HG02798 (cell line): ENCODE measurements at regions not wholly inside any gene's neighbourhood (a gene's known extent, or its start where the extent isn't known, plus 50 kb on each side); places are given as distances from the start of the nearest gene placed in this dataset.

Source experiments
- ATAC-seq: cut with Tn5 transposase; IDR thresholded peaks from one replicate; pipeline ENCODE4 v1.9.1; 2021; ENCODE audit warnings: mild to moderate bottlenecking; ENCODE audit not compliant: unreplicated experiment, poor library complexity

DNA sequence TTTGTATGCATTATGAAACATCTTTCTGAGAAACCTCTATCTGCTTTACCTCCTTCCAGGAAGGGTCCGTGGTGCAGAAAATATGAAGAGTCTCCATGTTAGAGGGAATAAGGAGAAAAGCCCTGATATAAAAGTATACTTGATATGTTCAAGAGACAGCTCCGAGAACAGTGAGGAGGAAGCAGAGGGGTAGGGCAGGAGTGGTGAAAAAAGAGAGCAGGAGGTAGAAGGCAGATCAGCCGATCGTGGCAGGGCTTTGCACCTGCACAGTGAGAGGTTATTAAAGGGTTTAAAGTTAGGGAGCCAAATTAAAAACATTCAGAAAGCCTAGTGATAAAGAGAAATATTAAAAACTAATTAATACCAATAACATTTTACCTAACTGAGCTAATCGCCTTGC is 419.7 kb downstream of the FAT4 start:
- no peak for ATAC-seq

DNA sequence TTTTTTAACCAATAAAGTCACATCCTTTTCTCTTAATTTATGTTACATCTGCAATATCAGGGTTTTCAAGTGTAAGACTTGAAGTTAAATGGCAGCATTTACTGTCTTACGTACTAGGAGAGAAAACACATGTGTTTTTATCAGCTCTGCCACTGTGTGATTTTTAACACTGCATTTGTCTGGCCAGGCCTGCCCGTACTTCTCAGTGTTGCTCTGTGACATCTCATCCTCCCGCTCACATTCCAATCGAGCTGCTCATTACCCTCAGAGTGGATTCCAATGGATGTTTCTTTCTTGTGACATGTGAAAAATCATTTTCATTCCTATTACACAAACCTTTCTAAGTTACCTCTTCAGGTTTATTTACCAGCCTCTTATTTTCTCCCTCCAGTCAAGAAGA is 420.3 kb downstream of the FAT4 start:
- no peak for ATAC-seq

DNA sequence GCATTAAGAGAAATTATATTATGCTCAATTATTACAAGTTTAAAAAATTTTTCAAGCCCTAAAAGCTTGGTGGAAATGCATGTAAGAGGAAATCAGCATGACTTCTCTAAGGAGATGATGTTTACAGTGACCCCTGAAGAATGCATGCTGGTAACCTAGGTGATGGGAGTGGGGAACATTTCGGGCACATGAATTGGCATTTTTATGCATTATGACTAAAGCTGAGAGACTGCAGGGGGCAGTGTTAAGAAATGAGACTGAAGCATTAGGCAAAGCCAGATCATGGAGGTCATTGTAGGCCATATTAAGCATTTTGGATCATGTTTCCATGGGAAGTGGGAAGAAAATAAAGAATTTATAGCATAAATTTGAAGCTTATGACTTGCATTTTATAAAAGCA is 421.3 kb downstream of the FAT4 start:
- no peak for ATAC-seq

DNA sequence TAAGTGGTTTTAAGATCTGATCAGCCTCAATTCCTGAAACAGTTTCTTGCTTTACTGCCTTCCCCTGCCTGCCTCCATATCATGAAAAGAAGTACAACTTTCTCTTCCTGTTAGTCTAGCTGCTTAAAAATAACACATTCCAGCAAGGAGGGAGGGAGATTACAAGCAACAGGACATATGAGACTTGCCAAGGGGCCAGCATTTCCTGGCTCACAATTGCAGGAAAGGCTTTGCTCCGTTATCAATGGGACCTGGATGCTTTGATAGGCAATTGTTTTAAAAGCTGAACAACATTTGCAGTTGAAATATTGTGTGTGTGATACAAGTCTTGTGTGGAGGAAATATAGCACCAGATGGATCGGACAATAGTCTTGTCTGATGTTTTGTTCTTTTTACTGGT is 425.0 kb downstream of the FAT4 start:
- no peak for ATAC-seq

DNA sequence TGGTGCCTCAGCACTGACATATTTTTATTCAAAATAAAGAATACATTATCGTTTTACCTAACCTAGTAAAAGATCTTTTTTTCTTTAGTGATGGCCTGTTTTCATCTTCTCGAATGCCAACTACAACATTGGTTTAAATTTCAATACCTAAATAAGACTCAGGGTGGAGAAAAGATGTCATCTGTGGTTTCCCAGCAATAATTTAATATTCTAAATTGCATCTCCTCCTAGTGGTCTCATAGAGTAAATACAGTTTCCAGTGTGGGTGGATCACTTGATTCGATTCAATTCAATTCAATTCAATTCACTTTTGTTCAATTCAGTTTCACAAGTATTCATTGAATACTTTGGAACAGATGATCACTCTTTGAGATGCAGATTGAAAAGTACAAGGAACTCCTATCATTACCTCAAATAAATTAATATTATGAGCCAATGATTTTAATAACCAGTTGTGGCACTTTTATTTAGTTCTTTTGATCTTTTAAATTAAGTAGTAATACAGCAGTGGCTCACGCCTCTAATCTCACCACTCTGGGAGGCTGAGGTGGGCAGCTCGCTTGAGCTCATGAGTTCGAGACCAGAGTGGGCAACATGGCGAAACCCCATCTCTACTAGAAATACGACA is 427.2 kb downstream of the FAT4 start:
- no peak for ATAC-seq

DNA sequence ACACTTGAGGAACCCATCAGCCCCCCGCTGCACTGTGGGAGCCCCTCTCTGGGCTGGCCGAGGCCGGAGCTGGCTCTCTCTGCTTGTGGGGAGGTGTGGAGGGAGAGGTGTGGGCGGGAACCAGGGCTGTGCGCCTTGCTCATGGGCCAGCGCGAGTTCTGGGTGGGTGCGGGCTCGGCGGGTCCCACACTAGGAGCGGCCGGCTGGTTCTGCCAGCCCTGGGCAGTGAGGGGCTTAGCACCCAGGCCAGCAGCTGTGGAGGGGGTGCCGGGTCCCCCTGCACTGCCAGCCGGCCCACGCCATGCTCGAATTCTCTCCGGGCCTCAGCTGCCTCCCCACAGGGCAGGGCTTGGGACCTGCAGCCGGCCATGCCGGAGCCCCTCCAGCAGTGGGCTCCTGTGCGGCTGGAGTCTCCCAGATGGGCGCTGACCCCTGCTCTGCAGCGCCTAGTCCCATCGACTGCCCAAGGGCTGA is 430.2 kb downstream of the FAT4 start:
- ATAC-seq: no peak

DNA sequence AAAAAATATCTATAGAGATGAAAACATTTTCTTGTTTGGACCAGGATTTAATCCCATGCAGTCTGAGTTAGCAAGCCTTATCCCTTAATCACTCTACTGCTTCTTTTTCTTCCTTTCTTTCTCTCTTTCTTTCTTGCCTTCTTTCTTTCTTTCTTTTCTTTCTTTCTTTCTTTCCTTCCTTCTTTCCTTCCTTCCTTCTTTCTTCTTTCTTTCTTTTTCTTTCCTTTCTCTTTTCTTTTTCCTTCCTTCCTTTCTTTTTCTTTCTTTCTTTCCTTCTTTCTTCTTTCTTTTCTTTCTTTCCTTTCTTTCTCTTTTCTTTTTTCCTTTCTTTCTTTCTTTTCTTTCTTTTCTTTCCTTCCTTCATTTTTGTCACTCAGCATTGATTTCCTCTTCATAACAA is 434.6 kb downstream of the FAT4 start:
- ATAC-seq: no peak

DNA sequence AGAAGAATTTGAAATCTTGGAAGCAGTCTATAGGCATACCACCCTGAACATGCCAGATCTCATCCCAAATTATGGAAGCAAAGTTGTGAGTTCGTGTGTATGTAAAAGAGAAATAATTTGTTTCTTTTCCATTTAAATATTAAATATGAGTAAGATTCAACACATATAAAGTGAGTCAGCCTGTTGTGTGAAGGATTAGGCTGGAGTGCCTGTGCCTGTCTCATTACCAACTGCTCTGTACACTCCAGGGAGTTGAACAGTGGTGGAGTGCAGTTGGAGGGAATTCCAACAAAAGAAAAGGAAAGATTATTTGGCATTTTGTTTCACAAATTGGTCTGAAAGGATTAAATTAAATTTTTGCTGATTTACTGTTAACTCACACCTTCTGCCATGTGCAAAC is 435.6 kb downstream of the FAT4 start:
- no peak for ATAC-seq

DNA sequence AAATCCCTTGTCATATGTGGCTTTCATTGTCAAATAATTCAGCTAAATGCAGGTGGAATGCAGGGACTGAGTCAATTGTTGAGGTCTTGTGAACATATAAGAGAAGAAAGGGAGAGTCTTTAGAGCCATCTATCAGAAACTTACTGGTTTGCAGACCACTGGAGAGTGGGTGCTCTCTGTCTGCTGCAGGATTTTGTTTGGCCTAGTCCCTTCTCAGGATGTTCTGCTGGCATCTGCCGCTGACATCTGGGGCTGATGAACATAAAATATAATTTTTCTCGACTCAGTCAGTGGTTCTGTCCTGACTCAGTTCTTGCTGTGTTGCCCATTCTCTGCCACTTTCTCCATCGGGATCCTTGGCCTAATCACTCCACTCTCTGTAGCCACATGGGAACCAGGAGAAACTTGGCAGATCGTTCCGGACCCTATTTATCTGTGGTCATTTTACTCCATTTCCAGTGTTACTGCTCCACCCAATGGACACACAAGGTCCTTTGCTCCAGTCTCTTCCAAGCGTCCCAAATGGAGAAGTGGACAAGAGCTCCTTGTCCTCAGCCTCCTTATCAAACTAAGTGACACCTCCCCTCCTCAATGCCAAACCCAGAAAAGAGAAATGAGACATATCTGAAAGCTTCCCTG is 436.2 kb downstream of the FAT4 start:
- ATAC-seq: no peak

DNA sequence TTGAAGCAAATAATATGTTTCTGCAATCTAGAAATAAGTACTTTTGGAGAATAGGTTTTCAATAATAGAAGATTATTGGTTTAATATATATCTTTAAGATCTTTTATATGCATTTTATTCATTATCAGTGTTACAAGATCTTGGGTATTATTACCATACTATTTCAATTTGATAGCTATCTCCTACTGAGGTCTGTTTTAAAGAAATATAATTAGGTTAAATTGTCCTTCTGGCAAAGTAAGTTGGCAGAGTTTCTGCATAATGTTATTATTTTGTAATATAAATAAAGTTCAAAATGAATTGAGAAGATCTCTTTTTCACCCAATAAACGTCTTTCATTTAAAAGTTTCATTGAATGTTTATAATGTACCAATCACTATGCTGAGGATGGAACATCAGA is 443.7 kb downstream of the FAT4 start:
- no peak for ATAC-seq

DNA sequence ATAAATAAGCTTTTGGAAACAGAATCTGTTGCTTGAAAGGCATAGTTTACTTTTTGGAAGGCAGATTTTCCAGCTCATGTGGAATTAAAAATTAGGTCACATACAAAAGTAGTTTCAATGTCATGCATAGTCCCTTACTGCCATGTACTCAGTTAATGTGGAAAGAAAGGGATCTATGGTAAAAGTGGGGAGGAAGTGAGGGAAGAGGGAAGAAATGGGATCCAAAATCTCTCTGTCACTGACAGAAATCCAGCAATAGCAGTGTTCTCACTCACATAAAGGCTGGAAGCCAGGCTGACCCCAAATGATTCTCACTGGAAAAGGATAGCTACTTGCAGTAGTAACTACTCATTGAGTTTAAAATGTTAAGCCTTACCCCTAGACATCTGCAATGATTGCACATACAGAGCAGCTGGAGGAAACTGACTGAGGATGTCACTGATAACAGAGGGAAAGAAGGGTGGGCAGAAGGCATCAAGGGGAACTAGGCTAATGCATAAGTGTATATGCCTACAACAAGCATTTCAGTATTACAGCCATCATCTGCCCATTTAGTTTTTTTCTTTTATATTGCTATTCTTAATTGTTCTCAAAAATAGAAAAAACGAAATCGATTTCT is 445.6 kb downstream of the FAT4 start:
- no peak for ATAC-seq

DNA sequence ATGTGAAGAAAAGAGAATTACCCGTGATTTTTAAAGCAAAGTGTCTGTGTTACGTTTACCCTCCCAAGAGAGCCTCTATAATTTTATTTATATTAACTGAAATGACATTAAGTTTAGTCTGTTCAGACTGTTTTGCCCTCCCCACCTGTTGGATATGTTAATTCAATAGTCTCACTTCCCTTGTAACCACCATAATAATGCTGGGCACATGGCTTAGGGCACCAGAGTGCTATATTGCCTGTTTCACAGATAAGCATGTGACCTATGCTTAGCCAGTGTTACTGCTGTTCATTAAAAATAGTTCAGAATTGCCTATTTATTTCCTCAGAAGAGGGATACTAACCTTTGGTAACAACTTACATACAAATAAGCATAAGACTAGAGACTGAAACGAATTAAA is 446.2 kb downstream of the FAT4 start:
- ATAC-seq: no peak

DNA sequence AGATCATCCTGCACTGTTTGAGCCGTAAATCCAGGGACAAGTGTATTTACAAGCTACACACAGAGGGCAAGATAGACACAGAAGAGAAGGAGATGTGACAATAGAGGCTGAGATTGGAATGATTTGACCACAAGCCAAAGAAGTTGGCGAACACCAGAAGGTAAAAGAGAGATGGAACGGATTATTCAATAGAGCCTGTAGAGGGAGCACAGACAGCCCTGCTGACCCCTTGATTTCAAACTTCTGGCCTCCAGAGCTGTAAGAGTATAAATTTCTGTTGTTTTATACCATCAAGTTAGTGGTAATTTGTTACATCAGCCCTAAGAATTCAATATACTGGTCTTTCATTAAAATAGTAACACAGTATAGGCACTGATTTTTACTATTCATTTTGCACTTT is 447.8 kb downstream of the FAT4 start:
- ATAC-seq: no peak

DNA sequence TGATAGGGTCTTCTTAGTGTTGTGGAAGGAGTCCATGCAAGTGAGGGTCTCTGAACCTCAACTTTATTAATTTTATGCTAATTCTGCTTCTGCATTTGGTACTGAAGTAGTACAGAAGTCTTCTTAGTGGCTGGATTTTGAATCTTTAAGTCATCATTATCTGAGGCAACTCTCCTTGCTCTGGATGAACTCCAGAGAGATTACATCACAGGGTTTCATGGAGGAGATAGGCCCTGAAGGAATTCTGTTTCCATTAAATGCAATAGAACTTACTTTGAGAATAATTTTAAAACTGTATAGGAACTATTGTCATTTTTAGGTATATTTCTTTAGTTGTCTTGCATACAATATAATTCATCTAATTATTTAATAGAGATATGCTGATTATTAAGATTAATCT is 451.2 kb downstream of the FAT4 start:
- no peak for ATAC-seq

DNA sequence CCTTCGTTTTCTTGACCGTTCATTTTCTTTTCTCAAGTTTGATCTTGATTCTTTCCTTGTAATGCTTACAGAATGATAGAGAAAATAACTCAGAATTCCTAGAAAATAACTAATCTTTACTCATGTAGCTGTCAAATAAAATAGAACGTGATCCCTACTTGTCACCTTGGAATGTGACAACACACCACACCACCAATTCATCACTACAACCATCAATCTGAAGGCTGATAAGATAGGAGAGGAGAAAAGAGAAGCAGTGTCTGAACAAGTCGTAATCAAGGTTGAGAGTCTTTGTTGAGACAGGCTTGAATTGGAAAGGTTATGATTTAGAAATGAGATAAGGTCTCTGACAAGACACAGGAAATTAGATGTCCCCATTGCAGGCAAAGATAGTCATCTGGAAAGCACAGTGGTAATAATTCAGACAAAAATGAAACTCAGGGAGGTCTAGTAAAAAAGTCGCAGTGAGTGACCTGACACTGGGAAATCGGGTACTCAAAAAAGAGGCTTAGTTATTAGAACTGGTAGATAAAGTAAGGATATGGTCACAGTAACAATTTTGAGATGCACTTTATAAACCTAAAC is 456.2 kb downstream of the FAT4 start:
- no peak for ATAC-seq

DNA sequence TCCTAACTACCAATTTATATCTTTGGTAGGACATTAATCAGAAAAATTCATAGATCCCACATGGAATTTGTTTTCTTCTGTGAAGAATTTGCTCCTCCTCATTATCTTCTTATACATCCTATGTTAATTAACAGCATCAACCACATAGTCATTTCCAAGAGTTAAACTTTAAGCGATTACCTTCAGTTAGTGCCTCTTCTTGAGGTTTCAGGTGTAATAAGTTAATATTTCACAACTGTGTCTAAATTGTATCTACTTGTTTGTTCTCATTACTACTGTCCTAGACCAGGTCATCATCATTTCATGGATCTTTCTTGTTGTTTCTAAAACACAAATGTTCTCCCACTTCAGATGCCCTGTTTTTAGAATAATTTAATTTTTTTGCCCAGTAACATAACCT is 457.9 kb downstream of the FAT4 start:
- no peak for ATAC-seq

DNA sequence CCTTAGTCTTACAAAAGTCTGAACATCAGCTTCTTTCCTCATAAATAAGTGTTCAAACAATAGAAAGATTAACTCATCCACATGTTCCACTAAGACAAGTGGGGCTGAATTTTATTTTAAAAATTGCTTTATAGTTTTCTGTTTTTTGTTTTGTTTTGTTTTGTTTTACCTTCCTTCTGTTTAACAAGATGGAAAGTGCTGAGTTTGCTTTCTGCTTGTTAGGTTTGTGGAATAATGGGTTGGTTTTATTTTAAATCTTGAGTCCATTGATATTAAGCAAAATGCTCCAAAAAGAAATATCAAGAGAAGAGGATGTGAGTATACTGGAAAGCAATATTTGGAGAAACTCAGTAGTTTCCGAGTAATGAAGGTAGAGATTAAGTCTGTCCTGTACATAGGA is 458.7 kb downstream of the FAT4 start:
- no peak for ATAC-seq

DNA sequence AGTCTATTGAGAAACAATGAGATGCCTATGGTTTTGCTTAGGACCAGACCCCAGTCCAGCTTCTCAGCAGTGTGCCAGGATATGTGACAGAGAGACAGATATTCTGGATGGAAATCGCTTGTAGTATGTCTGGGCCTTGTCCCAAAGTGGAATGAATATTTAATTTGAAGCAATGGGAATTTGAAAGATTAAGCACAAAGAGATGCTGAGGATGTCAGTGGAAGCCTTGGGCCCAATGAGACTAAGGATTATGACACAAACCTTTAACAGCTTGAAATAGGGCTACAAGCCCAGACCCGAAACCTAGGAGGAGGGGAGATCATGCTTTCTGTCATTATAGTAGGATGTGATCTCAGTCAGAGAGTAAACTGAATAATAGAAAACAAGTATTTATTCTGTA is 459.2 kb downstream of the FAT4 start:
- ATAC-seq: no peak

DNA sequence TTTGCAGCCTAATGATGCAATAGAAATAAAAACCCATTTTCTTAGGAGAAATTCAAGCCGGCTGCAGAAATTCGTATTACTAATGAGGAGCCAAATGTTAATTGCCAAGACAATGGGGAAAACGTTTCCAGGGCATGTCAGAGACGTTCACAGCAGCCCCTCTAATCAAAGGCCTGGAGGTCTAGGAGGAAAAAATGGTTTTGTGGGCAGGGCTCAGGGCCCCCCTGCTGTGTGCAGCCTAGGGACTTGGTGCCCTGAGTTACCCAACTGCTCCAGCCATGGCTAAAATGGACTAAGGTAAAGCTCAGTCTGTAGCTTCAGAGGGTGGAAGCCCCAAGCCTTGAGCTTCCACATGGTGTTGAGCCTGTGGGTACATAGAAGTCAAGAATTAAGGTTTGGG is 461.4 kb downstream of the FAT4 start:
- no peak for ATAC-seq

DNA sequence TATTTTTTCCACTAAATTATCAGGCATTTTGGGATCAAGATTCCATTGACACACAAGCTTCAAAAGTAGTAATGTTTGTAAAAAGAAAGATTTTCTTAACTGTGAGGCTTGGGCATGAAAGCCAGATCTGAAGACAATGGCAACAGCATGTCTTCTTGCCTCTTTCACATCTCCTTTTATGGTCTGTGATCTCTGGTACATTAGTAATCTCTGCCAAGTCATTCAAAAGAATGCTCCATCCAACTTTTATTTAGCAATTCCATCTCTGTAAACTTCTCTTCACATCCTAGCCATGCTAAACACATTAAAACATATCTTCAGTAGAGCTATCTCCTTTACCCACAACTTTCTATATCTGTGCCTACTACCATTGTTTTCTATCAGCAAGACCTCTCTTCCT is 465.4 kb downstream of the FAT4 start:
- ATAC-seq: no peak

DNA sequence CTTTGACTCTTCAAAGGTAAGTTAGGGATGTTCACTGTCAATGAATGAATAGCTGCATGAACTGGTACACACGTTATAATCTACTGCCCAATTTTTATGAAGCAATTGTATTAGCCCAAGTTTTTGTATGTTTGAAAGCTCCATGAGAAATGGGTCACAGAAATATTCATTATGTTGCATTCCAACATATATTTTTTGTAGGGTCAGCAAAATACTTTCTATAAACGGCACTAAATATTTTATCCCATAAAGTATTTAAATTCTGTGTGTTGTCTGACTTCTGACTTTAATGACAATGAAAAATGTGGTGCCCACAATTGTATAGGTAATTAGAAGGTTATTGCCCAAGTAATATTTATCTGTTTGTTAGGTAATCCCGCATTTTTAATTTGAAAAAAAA is 466.0 kb downstream of the FAT4 start:
- ATAC-seq: no peak

DNA sequence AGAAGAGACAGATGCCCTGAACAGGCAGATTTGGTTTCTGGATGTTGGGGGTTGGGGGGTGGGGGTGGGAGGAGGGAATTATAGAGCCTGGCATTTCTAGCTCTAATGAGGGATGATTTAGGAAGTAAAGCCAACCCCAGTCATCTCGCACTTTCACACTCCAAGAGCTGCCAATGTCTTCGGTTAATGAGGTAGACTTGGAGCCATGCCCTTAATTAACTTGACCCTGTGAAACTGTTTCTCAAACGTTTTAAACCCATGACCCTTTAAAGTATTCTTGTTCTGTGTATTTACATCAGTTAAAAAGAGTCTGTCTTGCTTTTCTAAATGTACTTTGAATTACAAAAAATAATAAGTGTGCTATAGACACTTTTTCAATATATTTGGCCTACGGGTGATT is 466.9 kb downstream of the FAT4 start:
- ATAC-seq: no peak
